Breast epithelium (tissue), 4 donors: ENCODE measurements at regions not wholly inside any gene's neighbourhood (a gene's known extent, or its start where the extent isn't known, plus 50 kb on each side); places are given as distances from the start of the nearest gene placed in this dataset.

Experiments
- DNase-seq, 2 donors: peaks; one replicate each; pipeline ENCODE4 v3.0.0-alpha.2; 2019; ENCODE audit warnings: low spot score in 2 of 2
- H3K27ac ChIP-seq, 2 donors: fragments of 200-600 bp; sonication (generic) in 1 of 2; one replicate each; pipeline ENCODE4 v1.5.1; 2016 to 2019; ENCODE audit warnings: mild to moderate bottlenecking in 1 of 2
- H3K27me3 ChIP-seq, 2 donors: fragments of 200-600 bp; sonication (generic) in 1 of 2; one replicate each; pipeline versions ENCODE4 v1.5.1 to v1.6.0; 2017 to 2019; ENCODE audit warnings: control low read depth in 1 of 2, mild to moderate bottlenecking in 1 of 2
- H3K36me3 ChIP-seq: fragments of 200-600 bp; one replicate; pipeline ENCODE4 v1.5.1; 2019
- H3K4me1 ChIP-seq, 2 donors: fragments of 200-600 bp; sonication (generic); one replicate each; pipeline ENCODE4 v1.5.1; 2016 to 2019; ENCODE audit warnings: control low read depth in 1 of 2
- H3K4me3 ChIP-seq, 3 donors: fragments of 200-600 bp; sonication (generic); 1 replicate in 2 of 3; 2 replicates in 1 of 3; pipeline ENCODE4 v1.5.1; 2016 to 2019; ENCODE audit warnings: mild to moderate bottlenecking in 3 of 3, moderate library complexity in 2 of 3
- H3K9me3 ChIP-seq, 2 donors: fragments of 200-600 bp; sonication (generic) in 1 of 2; one replicate each; pipeline ENCODE4 v1.5.1; 2016 to 2019; ENCODE audit warnings: control low read depth in 1 of 2
- POLR2A ChIP-seq: fragments of 450-650 bp; IDR thresholded peaks from one replicate; pipeline ENCODE4 v1.6.1; 2016; ENCODE audit warnings: antibody characterized with exemption, mild to moderate bottlenecking, moderate library complexity
- POLR2AphosphoS5 ChIP-seq, 3 donors: sonication (generic); formaldehyde crosslinking; IDR thresholded peaks; one replicate each; pipeline ENCODE4 v1.6.1; 2017; ENCODE audit warnings: antibody characterized with exemption in 3 of 3
- intact Hi-C: fragments of 100-400 bp; cut with DNase I; formaldehyde crosslinking; loops from one replicate; pipeline ENCODE4 v1.15.1; 2023; ENCODE audit warnings: low total_unique reads
- TF ChIP-seq, protein P1 (sequence below), 3 donors: fragments of 450-650 bp; IDR thresholded peaks; one replicate each; pipeline ENCODE4 v1.5.1; 2016 to 2017; ENCODE audit warnings: antibody characterized with exemption in 3 of 3, mild to moderate bottlenecking in 3 of 3, moderate library complexity in 3 of 3

DNA sequence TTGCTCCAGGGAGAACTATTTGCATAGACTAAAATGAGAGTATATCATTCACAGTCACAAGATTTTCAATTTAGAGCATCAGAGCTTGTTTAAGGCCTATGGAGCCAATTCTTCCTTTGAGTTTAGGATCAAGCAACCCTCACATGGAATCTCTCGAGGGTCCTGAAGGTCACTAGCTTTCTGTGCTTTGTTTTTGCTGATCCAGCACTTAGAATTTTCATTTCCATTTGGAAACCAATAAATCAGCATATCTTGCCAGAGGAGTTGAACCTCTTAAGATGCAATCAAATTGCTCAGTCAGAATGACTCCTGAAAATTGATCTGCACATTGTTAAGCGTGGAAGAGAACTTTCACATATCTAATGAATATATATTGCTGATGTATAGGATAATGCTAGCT, 1039.6 kb downstream of the PDHA2 start:
- Histone ChIP-seq H3K27me3 (no peaks in the 10 kb centered on the region), H3K9me3 (peaks cover 0 to 10% of the 10 kb centered on the region in 2 donors), H3K27ac (no peak overlapping the region), H3K4me3 (no peak overlapping the region), H3K36me3 (no peaks in the 10 kb centered on the region), H3K4me1 (no peaks in the 10 kb centered on the region)
- intact Hi-C loops = no loop called here
- TF ChIP-seq POLR2AphosphoS5 (IDR thresholded peaks at IDR 0.05) (no peak), POLR2A (no peak)
- TF ChIP-seq, protein P1, sequence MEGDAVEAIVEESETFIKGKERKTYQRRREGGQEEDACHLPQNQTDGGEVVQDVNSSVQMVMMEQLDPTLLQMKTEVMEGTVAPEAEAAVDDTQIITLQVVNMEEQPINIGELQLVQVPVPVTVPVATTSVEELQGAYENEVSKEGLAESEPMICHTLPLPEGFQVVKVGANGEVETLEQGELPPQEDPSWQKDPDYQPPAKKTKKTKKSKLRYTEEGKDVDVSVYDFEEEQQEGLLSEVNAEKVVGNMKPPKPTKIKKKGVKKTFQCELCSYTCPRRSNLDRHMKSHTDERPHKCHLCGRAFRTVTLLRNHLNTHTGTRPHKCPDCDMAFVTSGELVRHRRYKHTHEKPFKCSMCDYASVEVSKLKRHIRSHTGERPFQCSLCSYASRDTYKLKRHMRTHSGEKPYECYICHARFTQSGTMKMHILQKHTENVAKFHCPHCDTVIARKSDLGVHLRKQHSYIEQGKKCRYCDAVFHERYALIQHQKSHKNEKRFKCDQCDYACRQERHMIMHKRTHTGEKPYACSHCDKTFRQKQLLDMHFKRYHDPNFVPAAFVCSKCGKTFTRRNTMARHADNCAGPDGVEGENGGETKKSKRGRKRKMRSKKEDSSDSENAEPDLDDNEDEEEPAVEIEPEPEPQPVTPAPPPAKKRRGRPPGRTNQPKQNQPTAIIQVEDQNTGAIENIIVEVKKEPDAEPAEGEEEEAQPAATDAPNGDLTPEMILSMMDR (IDR thresholded peaks at IDR 0.05) = no peak
- DNase-seq = no peak

DNA sequence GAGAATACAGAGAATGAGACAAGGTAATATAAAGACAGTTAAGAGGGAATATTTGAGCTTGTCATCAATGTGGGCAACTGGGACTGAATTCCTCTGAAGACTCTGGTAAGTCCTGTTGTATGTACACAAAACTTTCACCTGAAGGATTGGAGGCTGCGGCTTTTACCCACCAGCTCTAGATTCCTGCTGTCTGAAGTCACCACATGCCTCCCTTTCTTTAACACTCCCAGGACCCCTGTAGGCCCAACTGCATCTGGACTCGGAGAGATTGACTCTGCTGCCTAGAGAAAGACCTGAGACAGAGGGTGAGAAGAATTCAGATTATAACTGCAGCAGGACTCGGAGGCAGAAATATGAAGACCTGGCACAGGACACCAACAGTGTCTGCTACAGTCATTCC, 1048.0 kb downstream of the PDHA2 start:
- TF ChIP-seq, protein P1 (IDR thresholded peaks at IDR 0.05) = no peak
- TF ChIP-seq POLR2AphosphoS5 (IDR thresholded peaks at IDR 0.05) (no peak), POLR2A (no peak)
- Histone ChIP-seq H3K27me3 (no peaks in the 10 kb centered on the region), H3K36me3 (no peaks in the 10 kb centered on the region), H3K27ac (no peak overlapping the region), H3K9me3 (no peaks in the 10 kb centered on the region), H3K4me1 (no peaks in the 10 kb centered on the region), H3K4me3 (no peak overlapping the region)
- DNase-seq = no peak
- intact Hi-C loops = no loop called here

DNA sequence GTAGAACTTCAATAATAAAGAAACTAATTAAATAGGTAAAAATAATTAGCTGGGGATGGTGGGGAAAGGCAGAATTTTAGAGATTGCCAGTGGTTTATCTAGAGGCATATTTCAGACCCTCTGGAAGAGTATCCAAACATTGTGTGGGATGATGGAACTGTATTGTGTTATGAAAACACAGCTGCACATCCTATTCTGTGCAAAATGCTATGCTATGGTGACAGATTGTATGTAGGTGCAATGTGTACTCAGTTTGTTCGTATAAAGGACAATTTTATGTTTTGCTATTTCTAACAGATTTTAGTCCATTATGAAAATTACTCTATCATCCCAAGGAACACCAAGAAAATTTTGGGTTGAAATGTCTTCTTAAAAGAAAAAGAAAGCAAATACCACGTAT, 1054.7 kb downstream of the PDHA2 start:
- no peak for DNase-seq
- no peaks in the 10 kb centered on the region for H3K9me3 ChIP-seq
- TF ChIP-seq POLR2AphosphoS5 (IDR thresholded peaks at IDR 0.05) = no peak
- TF ChIP-seq POLR2A = no peak
- TF ChIP-seq, protein P1 (IDR thresholded peaks at IDR 0.05) = no peak
- no peak overlapping the region for H3K4me3 ChIP-seq
- H3K27ac ChIP-seq = no peak overlapping the region
- H3K4me1 ChIP-seq = no peaks in the 10 kb centered on the region
- no peaks in the 10 kb centered on the region for H3K36me3 ChIP-seq
- intact Hi-C loops = no loop called here
- H3K27me3 ChIP-seq = no peaks in the 10 kb centered on the region

DNA sequence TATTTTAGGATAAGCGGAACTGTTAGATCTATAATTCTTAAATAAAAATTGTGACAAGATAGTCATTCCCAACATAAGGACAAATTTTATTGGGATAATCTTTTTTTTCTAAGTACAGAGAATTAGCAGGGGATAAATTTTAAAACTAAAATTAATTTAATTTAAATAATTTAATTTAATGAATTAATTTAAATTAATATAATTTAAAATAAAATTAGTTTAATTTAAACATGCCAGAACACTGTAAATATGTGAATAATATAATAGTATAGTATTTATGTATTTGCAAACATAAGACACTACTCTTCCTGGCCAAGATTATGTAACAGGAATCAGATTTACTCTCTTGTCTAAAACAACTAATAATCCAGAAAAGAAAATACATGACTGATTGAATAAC, 1055.9 kb downstream of the PDHA2 start:
- Histone ChIP-seq H3K27ac (no peak overlapping the region), H3K27me3 (no peaks in the 10 kb centered on the region), H3K9me3 (no peaks in the 10 kb centered on the region), H3K4me1 (no peaks in the 10 kb centered on the region), H3K36me3 (no peaks in the 10 kb centered on the region), H3K4me3 (no peak overlapping the region)
- intact Hi-C loops = no loop called here
- DNase-seq = no peak
- TF ChIP-seq POLR2A (no peak), POLR2AphosphoS5 (IDR thresholded peaks at IDR 0.05) (no peak)
- TF ChIP-seq, protein P1 (IDR thresholded peaks at IDR 0.05) = no peak

DNA sequence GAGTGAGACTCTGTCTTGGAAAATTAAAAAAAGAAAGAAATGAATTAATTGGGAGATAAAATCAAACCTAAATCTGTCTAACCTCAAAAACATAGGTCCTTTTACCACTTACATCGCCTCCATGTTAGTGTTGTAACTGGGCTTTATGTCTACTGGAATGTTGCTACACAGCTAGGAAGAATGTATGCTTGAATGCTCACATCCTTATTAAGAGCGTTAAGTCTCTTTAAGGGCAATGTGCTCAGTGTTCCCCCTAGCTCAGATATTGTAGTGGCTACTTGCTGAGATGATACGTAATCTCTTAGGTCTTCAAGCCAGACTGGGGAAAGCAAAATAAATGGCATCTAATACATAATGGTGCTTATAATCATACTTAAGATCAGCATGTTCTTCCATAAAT, 1072.8 kb downstream of the PDHA2 start:
- no peak for DNase-seq

More for the DNA sequence above, 1072.8 kb downstream of the PDHA2 start:
- Histone ChIP-seq H3K4me1 (no peaks in the 10 kb centered on the region), H3K36me3 (no peaks in the 10 kb centered on the region), H3K27ac (no peak overlapping the region), H3K27me3 (no peaks in the 10 kb centered on the region), H3K9me3 (no peaks in the 10 kb centered on the region), H3K4me3 (no peak overlapping the region)
- TF ChIP-seq POLR2AphosphoS5 (IDR thresholded peaks at IDR 0.05) (no peak), POLR2A (no peak)
- TF ChIP-seq, protein P1 (IDR thresholded peaks at IDR 0.05) = no peak
- intact Hi-C loops = no loop called here
